Type B pancreatic cell (in vitro differentiated cells): ENCODE measurements at regions not wholly inside any gene's neighbourhood (a gene's known extent, or its start where the extent isn't known, plus 50 kb on each side); places are given as distances from the start of the nearest gene placed in this dataset.

Experiments used
- DNase-seq: peaks from one replicate; pipeline ENCODE4 v3.0.0; 2021; ENCODE audit warnings: mixed read lengths; ENCODE audit not compliant: unreplicated experiment; ENCODE audit errors: extremely low spot score
- H3K27ac Mint-ChIP-seq: 2 replicates; pipeline ENCODE4 v1.8.0; 2021; ENCODE audit warnings: mild to moderate bottlenecking, mixed read lengths
- H3K27me3 Mint-ChIP-seq: 2 replicates; pipeline ENCODE4 v1.8.0; 2021; ENCODE audit warnings: mixed read lengths
- H3K36me3 Mint-ChIP-seq: 2 replicates; pipeline ENCODE4 v1.8.0; 2021; ENCODE audit warnings: mixed read lengths
- H3K4me1 Mint-ChIP-seq: one replicate; pipeline ENCODE4 v1.8.0; 2021; ENCODE audit warnings: mixed read lengths; ENCODE audit not compliant: unreplicated experiment
- H3K4me3 Mint-ChIP-seq: 2 replicates; pipeline ENCODE4 v1.8.0; 2021; ENCODE audit warnings: mild to moderate bottlenecking, mixed read lengths
- H3K9me3 Mint-ChIP-seq: 2 replicates; pipeline ENCODE4 v1.8.0; 2021; ENCODE audit warnings: mixed read lengths
- CTCF ChIP-seq: fragments of 200-600 bp; sonication (generic); conservative IDR thresholded peaks from 2 replicates; pipeline ENCODE4 v1.5.0; 2021; ENCODE audit warnings: antibody characterized with exemption, mild to moderate bottlenecking

DNA sequence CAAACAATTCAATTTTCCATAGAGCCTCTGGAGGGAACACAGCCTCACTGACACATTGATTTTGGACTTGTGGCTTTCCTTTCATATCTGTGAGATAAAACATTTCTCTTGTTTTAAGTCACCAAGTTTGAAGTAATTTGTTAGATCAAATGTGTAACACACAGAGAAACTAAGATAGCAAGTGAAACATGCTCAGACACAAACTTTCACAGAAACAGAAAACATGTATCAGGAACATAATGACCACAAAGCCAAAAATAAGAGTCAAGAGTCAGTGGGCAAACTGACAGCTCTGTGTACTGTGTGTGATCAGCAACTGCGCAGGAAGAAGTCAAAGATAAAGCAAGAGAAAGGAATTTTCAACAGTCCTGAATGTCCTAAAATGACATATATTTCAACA, 1237.5 kb downstream of the AMY1C start:
- no peak overlapping the region for H3K4me3 Mint-ChIP-seq
- H3K9me3 Mint-ChIP-seq, result no peaks in the 10 kb centered on the region
- H3K4me1 Mint-ChIP-seq, result no peaks in the 10 kb centered on the region
- H3K27ac Mint-ChIP-seq, result no peak overlapping the region
- H3K27me3 Mint-ChIP-seq, result no peaks in the 10 kb centered on the region
- no peak for TF ChIP-seq CTCF
- no peak for DNase-seq
- H3K36me3 Mint-ChIP-seq, result no peaks in the 10 kb centered on the region

GRCh38 chr1:104989012-104989411, 1239.3 kb downstream of the AMY1C start:
- Mint-ChIP-seq H3K27ac (no peak overlapping the region), H3K36me3 (no peaks in the 10 kb centered on the region), H3K4me3 (no peak overlapping the region), H3K4me1 (no peaks in the 10 kb centered on the region), H3K27me3 (no peaks in the 10 kb centered on the region), H3K9me3 (no peaks in the 10 kb centered on the region)
- DNase-seq, result no peak
- TF ChIP-seq CTCF, result no peak

DNA sequence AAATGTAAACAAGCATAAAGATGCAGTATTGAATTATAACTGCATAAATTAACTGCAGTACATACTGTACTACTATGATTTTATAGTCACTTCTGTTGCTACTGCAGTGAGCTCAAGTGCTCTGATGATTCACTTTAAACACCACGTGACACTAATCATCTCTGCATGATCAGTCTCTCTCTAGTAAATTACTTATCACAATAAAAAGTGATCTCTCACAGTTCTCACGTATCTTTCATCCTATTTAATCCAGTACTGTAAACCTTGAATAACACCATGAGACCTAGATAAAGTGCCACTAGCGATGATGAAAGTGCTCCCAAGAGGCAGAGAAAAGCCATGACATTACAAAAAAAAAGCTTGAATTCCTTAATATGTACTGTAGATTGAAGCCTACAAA, 1242.0 kb downstream of the AMY1C start:
- no peaks in the 10 kb centered on the region for H3K36me3 Mint-ChIP-seq
- H3K4me1 Mint-ChIP-seq, result no peaks in the 10 kb centered on the region
- DNase-seq, result no peak
- no peak overlapping the region for H3K27ac Mint-ChIP-seq
- no peak for TF ChIP-seq CTCF
- no peak overlapping the region for H3K4me3 Mint-ChIP-seq
- H3K27me3 Mint-ChIP-seq, result no peaks in the 10 kb centered on the region
- H3K9me3 Mint-ChIP-seq, result no peaks in the 10 kb centered on the region

- no peak for DNase-seq
- Mint-ChIP-seq H3K27me3 (no peaks in the 10 kb centered on the region), H3K4me1 (no peaks in the 10 kb centered on the region), H3K27ac (no peak overlapping the region), H3K9me3 (no peaks in the 10 kb centered on the region), H3K4me3 (no peak overlapping the region), H3K36me3 (no peaks in the 10 kb centered on the region)
- TF ChIP-seq CTCF, result no peak
These were observed 1251.1 kb downstream of the AMY1C start for GRCh38 chr1:105000793-105001192.

GRCh38 chr1:105004515-105004914, 1254.8 kb downstream of the AMY1C start:
- no peak for TF ChIP-seq CTCF
- no peak for DNase-seq
- no peaks in the 10 kb centered on the region for H3K4me1 Mint-ChIP-seq

DNA sequence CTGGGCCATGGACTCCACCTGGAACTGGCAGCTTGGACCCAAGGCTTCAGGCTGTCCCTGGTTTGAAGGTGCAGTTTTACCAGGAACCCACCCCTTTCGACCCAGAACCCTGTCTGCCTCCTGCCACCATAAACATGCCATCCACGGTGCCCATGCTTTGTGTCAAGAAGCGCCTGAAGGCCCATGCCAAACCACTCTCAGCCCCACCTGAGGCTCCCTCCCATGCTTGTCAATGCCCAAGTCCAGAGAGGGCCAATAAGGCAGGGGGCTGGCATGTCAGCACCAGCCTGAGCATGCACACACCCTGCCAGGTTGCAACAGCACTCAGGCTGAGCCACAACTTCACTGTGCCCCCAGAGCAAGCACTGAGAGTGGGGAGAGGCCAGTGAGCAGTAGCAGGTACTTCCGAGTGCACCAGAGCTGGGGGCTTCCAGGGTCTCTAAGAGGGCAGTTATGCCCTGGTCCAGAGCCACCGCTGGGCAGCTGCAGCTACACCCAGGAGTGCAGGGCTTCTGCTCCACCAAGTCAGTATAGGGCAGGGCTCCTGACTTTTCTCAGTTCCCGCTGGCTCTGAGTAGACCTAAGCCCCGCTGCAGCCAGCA, 1256.0 kb downstream of the AMY1C start:
- no peak for DNase-seq
- H3K4me1 Mint-ChIP-seq, result no peaks in the 10 kb centered on the region
- no peaks in the 10 kb centered on the region for H3K36me3 Mint-ChIP-seq
- H3K9me3 Mint-ChIP-seq, result no peaks in the 10 kb centered on the region
- TF ChIP-seq CTCF, result no peak
- H3K4me3 Mint-ChIP-seq, result no peak overlapping the region
- H3K27ac Mint-ChIP-seq, result no peak overlapping the region
- H3K27me3 Mint-ChIP-seq, result no peaks in the 10 kb centered on the region

More at GRCh38 chr1:105004515-105004914, 1254.8 kb downstream of the AMY1C start:
- Mint-ChIP-seq H3K27ac (no peak overlapping the region), H3K36me3 (no peaks in the 10 kb centered on the region), H3K27me3 (no peaks in the 10 kb centered on the region), H3K9me3 (no peaks in the 10 kb centered on the region), H3K4me3 (no peak overlapping the region)
